GM18511 (cell line): ENCODE measurements at regions not wholly inside any gene's neighbourhood (a gene's known extent, or its start where the extent isn't known, plus 50 kb on each side); places are given as distances from the start of the nearest gene placed in this dataset.
"Not testable (repeated sequence)": the region's sequence is repeated elsewhere in the genome, so short reads cannot be mapped to it uniquely, and the experiment has no call there.

Experiments
- ATAC-seq: cut with Tn5 transposase; IDR thresholded peaks from one replicate; pipeline ENCODE4 v1.9.1; 2021; ENCODE audit warnings: mild to moderate bottlenecking, moderate library complexity; ENCODE audit not compliant: unreplicated experiment

- ATAC-seq: no peak
These were observed 153.9 kb upstream of the CES5A start for GRCh38 chr16:56029026-56029425.

- ATAC-seq: no peak
These were observed 147.6 kb upstream of the CES5A start for GRCh38 chr16:56022818-56023217.

- ATAC-seq: no peak
These were observed 144.1 kb upstream of the CES5A start for GRCh38 chr16:56019274-56019673.

GRCh38 chr16:56013962-56014552 is 138.9 kb upstream of the CES5A start:
- ATAC-seq: no peak

GRCh38 chr16:56012482-56012811 is 137.3 kb upstream of the CES5A start:
- ATAC-seq: no peak

GRCh38 chr16:56011808-56012481 is 136.8 kb upstream of the CES5A start:
- ATAC-seq: no peak

GRCh38 chr16:56005958-56006357 is 130.8 kb upstream of the CES5A start:
- ATAC-seq: no peak

GRCh38 chr16:55999683-56000082 is 124.5 kb upstream of the CES5A start:
- ATAC-seq: no peak

GRCh38 chr16:55993088-55993487 is 117.9 kb upstream of the CES5A start:
- ATAC-seq: no peak

GRCh38 chr16:55992551-55992950 is 117.4 kb upstream of the CES5A start:
- no peak for ATAC-seq

GRCh38 chr16:55991843-55992242 is 116.7 kb upstream of the CES5A start:
- ATAC-seq: no peak

- no peak for ATAC-seq
These were observed 114.4 kb upstream of the CES5A start for GRCh38 chr16:55989569-55989907.

GRCh38 chr16:55988850-55989568 is 113.8 kb upstream of the CES5A start:
- not testable (repeated sequence) for ATAC-seq

- ATAC-seq: no peak
These were observed 112.8 kb upstream of the CES5A start for GRCh38 chr16:55988013-55988412.

GRCh38 chr16:55982597-55982996 is 107.4 kb upstream of the CES5A start:
- ATAC-seq: no peak

GRCh38 chr16:55981557-55981956 is 106.4 kb upstream of the CES5A start:
- no peak for ATAC-seq

- ATAC-seq: no peak
These were observed 101.6 kb upstream of the CES5A start for GRCh38 chr16:55976815-55977214.

GRCh38 chr16:55971447-55971846 is 96.3 kb upstream of the CES5A start:
- no peak for ATAC-seq

- ATAC-seq: no peak
These were observed 93.0 kb upstream of the CES5A start for GRCh38 chr16:55968221-55968620.

GRCh38 chr16:55964923-55965475 is 89.8 kb upstream of the CES5A start:
- no peak for ATAC-seq

GRCh38 chr16:55955845-55956244 is 80.7 kb upstream of the CES5A start:
- ATAC-seq: no peak

- ATAC-seq: no peak
These were observed 80.3 kb upstream of the CES5A start for GRCh38 chr16:55955424-55955823.
